AG08395 (cell line): ENCODE measurements at regions not wholly inside any gene's neighbourhood (a gene's known extent, or its start where the extent isn't known, plus 50 kb on each side); places are given as distances from the start of the nearest gene placed in this dataset.

Experiments used
- DNase-seq: peaks from one replicate; pipeline ENCODE4 v3.0.0; 2012; ENCODE audit warnings: mixed read lengths, low spot score

- DNase-seq = no peak
Observed at GRCh38 chr21:24894324-24894723, 713.0 kb downstream of the MRPL39 start.

- DNase-seq = no peak
Observed at GRCh38 chr21:24890021-24890420, 717.3 kb downstream of the MRPL39 start.

- DNase-seq = no peak
Observed at GRCh38 chr21:24881506-24881905, 725.8 kb downstream of the MRPL39 start.

GRCh38 chr21:24870633-24871032, 736.6 kb downstream of the MRPL39 start:
- DNase-seq = no peak

- no peak for DNase-seq
Observed at GRCh38 chr21:24869862-24870261, 737.4 kb downstream of the MRPL39 start.

- DNase-seq = no peak
Observed at GRCh38 chr21:24868117-24868516, 739.2 kb downstream of the MRPL39 start.

- no peak for DNase-seq
Observed at GRCh38 chr21:24861471-24861870, 745.8 kb downstream of the MRPL39 start.

GRCh38 chr21:24856326-24856725, 751.0 kb downstream of the MRPL39 start:
- no peak for DNase-seq

- no peak for DNase-seq
Observed at GRCh38 chr21:24852610-24853195, 754.6 kb downstream of the MRPL39 start.

- DNase-seq = no peak
Observed at GRCh38 chr21:24850121-24850520, 757.2 kb downstream of the MRPL39 start.

GRCh38 chr21:24844671-24845070, 762.6 kb downstream of the MRPL39 start:
- DNase-seq = no peak

- DNase-seq = no peak
Observed at GRCh38 chr21:24840287-24840686, 767.0 kb downstream of the MRPL39 start.

- no peak for DNase-seq
Observed at GRCh38 chr21:24832961-24833360, 774.3 kb downstream of the MRPL39 start.

- DNase-seq = no peak
Observed at GRCh38 chr21:24829397-24829796, 777.9 kb downstream of the MRPL39 start.

GRCh38 chr21:24826822-24827221, 780.5 kb downstream of the MRPL39 start:
- DNase-seq = no peak

GRCh38 chr21:24825348-24825747, 781.9 kb downstream of the MRPL39 start:
- no peak for DNase-seq

- no peak for DNase-seq
Observed at GRCh38 chr21:24824209-24824608, 783.1 kb downstream of the MRPL39 start.

GRCh38 chr21:24823247-24823646, 784.0 kb downstream of the MRPL39 start:
- DNase-seq = no peak

- DNase-seq = no peak
Observed at GRCh38 chr21:24785033-24785432, 822.2 kb downstream of the MRPL39 start.

GRCh38 chr21:24781146-24781545, 826.1 kb downstream of the MRPL39 start:
- no peak for DNase-seq

GRCh38 chr21:24759348-24760075, 847.8 kb downstream of the MRPL39 start:
- DNase-seq = no peak

GRCh38 chr21:24738063-24738462, 869.2 kb downstream of the MRPL39 start:
- DNase-seq = no peak

- DNase-seq = no peak
Observed at GRCh38 chr21:24737296-24737850, 869.9 kb downstream of the MRPL39 start.

- no peak for DNase-seq
Observed at GRCh38 chr21:24730661-24731060, 876.6 kb downstream of the MRPL39 start.
